ENCODE measurements at regions not wholly inside any gene's neighbourhood (a gene's known extent, or its start where the extent isn't known, plus 50 kb on each side); places are given as distances from the start of the nearest gene placed in this dataset.

DNA sequence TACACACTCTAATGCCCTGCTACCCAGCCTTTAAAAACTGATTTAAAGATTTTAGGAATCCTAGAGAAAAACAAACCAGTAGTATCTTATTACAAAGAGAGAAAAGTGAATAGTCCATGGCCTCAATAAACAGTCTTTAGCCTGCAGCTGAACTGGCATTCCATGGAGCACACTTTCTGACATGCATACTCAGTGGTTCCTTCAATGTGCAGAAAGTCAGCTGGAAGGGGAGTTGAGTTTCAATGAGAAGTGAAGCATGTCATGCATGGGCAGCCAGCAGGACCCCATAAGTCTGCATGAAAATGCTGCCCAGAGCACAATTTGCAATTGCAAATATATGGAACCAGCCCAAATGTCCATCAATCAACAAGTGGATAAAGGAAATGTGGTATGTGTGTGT, 273.7 kb downstream of the UQCRFS1 start:
- FAIRE-seq: no peak
- ChIA-PET CTCF (no interaction called here), POLR2A (no interaction called here)
- Histone ChIP-seq H2AFZ (ENCODE audit: low read depth, low read length) (no peak overlapping the region), H3K36me3 (ENCODE audit: control insufficient read depth in 2 of 2, extremely low read depth in 1 of 2, insufficient read depth in 2 of 2, low read length in 2 of 2) (no peaks in the 10 kb centered on the region), H3K4me3 (replicated peaks in 1 of 3; ENCODE audit: insufficient read depth in 1 of 3, low read depth in 1 of 3, low read length in 3 of 3) (no peak overlapping the region), H4K20me1 (replicated peaks; ENCODE audit: control insufficient read depth, extremely low read depth, insufficient read depth, low read length) (no peaks in the 10 kb centered on the region), H3K4me1 (ENCODE audit: control insufficient read depth, extremely low read depth, insufficient read depth, low read length) (no peaks in the 10 kb centered on the region), H3K4me2 (ENCODE audit: insufficient read depth, low read length) (no peak overlapping the region), H3K9me3 (replicated peaks; ENCODE audit: control insufficient read depth, insufficient read depth, low read length) (peaks cover 2% of the 10 kb centered on the region), H3K27me3 (ENCODE audit: control insufficient read depth in 2 of 2, insufficient read depth in 2 of 2, low read length in 2 of 2) (no peaks in the 10 kb centered on the region), H3K9me1 (replicated peaks; ENCODE audit: control insufficient read depth, extremely low read depth, insufficient read depth, low read length) (no peaks in the 10 kb centered on the region), H3K9ac (replicated peaks; ENCODE audit: extremely low read depth, insufficient read depth, low read length) (no peak overlapping the region), H3K27ac (ENCODE audit: insufficient read depth, low read depth, low read length) (no peak overlapping the region), H3K79me2 (ENCODE audit: control insufficient read depth, insufficient read depth, low read length) (no peaks in the 10 kb centered on the region)
- DNase-seq (ENCODE audit: low read depth, low spot score): no peak
- intact Hi-C loops (cut with micrococcal nuclease): no loop called here
- dilution Hi-C loops (cut with MboI; ENCODE audit: extremely low pct_ligation_motif_present, low sequenced_read_pairs): no loop called here
- TF ChIP-seq, protein P1, sequence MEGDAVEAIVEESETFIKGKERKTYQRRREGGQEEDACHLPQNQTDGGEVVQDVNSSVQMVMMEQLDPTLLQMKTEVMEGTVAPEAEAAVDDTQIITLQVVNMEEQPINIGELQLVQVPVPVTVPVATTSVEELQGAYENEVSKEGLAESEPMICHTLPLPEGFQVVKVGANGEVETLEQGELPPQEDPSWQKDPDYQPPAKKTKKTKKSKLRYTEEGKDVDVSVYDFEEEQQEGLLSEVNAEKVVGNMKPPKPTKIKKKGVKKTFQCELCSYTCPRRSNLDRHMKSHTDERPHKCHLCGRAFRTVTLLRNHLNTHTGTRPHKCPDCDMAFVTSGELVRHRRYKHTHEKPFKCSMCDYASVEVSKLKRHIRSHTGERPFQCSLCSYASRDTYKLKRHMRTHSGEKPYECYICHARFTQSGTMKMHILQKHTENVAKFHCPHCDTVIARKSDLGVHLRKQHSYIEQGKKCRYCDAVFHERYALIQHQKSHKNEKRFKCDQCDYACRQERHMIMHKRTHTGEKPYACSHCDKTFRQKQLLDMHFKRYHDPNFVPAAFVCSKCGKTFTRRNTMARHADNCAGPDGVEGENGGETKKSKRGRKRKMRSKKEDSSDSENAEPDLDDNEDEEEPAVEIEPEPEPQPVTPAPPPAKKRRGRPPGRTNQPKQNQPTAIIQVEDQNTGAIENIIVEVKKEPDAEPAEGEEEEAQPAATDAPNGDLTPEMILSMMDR (IDR thresholded peaks at IDR 0.05; ENCODE audit: extremely low read depth in 1 of 2, insufficient read depth in 1 of 2, low read depth in 1 of 2, low read length in 2 of 2): no peak
- TF ChIP-seq FOS (IDR thresholded peaks at IDR 0.05; ENCODE audit: borderline replicate concordance, insufficient read depth, low read length) (no peak), POLR2A (IDR thresholded peaks at IDR 0.05; ENCODE audit: low read depth, low read length) (no peak), GATA2 (IDR thresholded peaks at IDR 0.05; ENCODE audit: insufficient read depth, insufficient read length, low read depth, low read length) (no peak), JUN (IDR thresholded peaks at IDR 0.05; ENCODE audit: borderline replicate concordance, insufficient read depth, insufficient read length, low read depth) (no peak), MYC (IDR thresholded peaks at IDR 0.05; ENCODE audit: low read depth, low read length) (no peak), POLR2AphosphoS5 (IDR thresholded peaks at IDR 0.05; ENCODE audit: insufficient read depth, low read depth, low read length) (no peak), EZH2 (IDR thresholded peaks at IDR 0.05; ENCODE audit: borderline replicate concordance, low read depth, low read length, severe bottlenecking) (no peak)
- TF ChIP-seq, protein P2, sequence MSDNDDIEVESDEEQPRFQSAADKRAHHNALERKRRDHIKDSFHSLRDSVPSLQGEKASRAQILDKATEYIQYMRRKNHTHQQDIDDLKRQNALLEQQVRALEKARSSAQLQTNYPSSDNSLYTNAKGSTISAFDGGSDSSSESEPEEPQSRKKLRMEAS (IDR thresholded peaks at IDR 0.05; ENCODE audit: insufficient read depth, insufficient read length): no peak
- BruUV-seq (replicated peaks): no TSS peak

Measured in endothelial cell of umbilical vein (primary cell).